Neural cell (in vitro differentiated cells): ENCODE measurements at regions not wholly inside any gene's neighbourhood (a gene's known extent, or its start where the extent isn't known, plus 50 kb on each side); places are given as distances from the start of the nearest gene placed in this dataset.

Experiments
- H2AFZ ChIP-seq: fragments of 200-600, 300-800 bp; sonication (generic), shearing (Covaris generic); 2 replicates; pipeline ENCODE4 v1.6.0; 2014; ENCODE audit warnings: low read depth, mild to moderate bottlenecking, antibody characterized with exemption, low read length, moderate library complexity
- H3F3A ChIP-seq: fragments of 200-600 bp; shearing (Covaris generic); 2 replicates; pipeline ENCODE4 v1.6.1; 2016; ENCODE audit warnings: mild to moderate bottlenecking, moderate library complexity, mixed read lengths, antibody characterized with exemption, low read length; ENCODE audit not compliant: insufficient read depth, poor library complexity, severe bottlenecking
- H3K27ac ChIP-seq: fragments of 200-600, 300-800 bp; sonication (generic), shearing (Covaris generic); 2 replicates; pipeline ENCODE4 v1.5.1; 2014; ENCODE audit warnings: mild to moderate bottlenecking, low read length, moderate library complexity
- H3K27me3 ChIP-seq: fragments of 300-800, 200-600 bp; sonication (generic), shearing (Covaris generic); 2 replicates; pipeline ENCODE4 v1.6.0; 2014; ENCODE audit warnings: mild to moderate bottlenecking, low read depth, low read length, moderate library complexity; ENCODE audit not compliant: insufficient read depth
- H3K36me3 ChIP-seq: fragments of 300-800, 200-600 bp; sonication (generic), shearing (Covaris generic); 2 replicates; pipeline ENCODE4 v1.5.1; 2014; ENCODE audit warnings: mild to moderate bottlenecking, antibody characterized with exemption, low read length, moderate library complexity; ENCODE audit not compliant: insufficient read depth
- H3K4me2 ChIP-seq: fragments of 300-800, 200-600 bp; sonication (generic), shearing (Covaris generic); 2 replicates; pipeline ENCODE4 v1.6.0; 2014; ENCODE audit warnings: mild to moderate bottlenecking, low read length
- H3K4me3 ChIP-seq: fragments of 300-800, 200-600 bp; sonication (generic), shearing (Covaris generic); 2 replicates; pipeline ENCODE4 v1.5.1; 2014; ENCODE audit warnings: mild to moderate bottlenecking, low read length, moderate library complexity
- H3K79me2 ChIP-seq: fragments of 200-600 bp; shearing (Covaris generic); replicated peaks from 2 replicates; pipeline ENCODE4 v1.6.0; 2014; ENCODE audit warnings: mild to moderate bottlenecking, low read length, moderate library complexity; ENCODE audit not compliant: insufficient read depth
- H3K9ac ChIP-seq: fragments of 300-800, 200-600 bp; sonication (generic), shearing (Covaris generic); 2 replicates; pipeline ENCODE4 v1.6.1; 2016; ENCODE audit warnings: mild to moderate bottlenecking, low read length, mixed read lengths
- H3K9me2 ChIP-seq: fragments of 200-600 bp; shearing (Covaris generic); 2 replicates; pipeline ENCODE4 v1.6.1; 2016; ENCODE audit warnings: mild to moderate bottlenecking, low read length, mixed read lengths; ENCODE audit not compliant: insufficient read depth
- H3K9me3 ChIP-seq: fragments of 200-600, 300-800 bp; sonication (generic), shearing (Covaris generic); 2 replicates; pipeline ENCODE4 v1.6.1; 2016; ENCODE audit warnings: mild to moderate bottlenecking, mixed run types, low read length, moderate library complexity, mixed read lengths
- H4K20me1 ChIP-seq: fragments of 200-600 bp; shearing (Covaris generic); 2 replicates; pipeline ENCODE4 v1.6.1; 2016; ENCODE audit warnings: mild to moderate bottlenecking, mixed run types; ENCODE audit not compliant: insufficient read depth
- CTCF ChIP-seq: fragments of 450-650 bp; IDR thresholded peaks from 2 replicates; pipeline ENCODE4 v1.5.1; 2014; ENCODE audit warnings: antibody characterized with exemption, mild to moderate bottlenecking, moderate library complexity; ENCODE audit not compliant: poor library complexity, severe bottlenecking
- EP300 ChIP-seq: fragments of 450-650 bp; conservative IDR thresholded peaks from 2 replicates; pipeline ENCODE4 v1.6.1; 2014; ENCODE audit warnings: antibody characterized with exemption, mild to moderate bottlenecking, moderate library complexity; ENCODE audit not compliant: poor library complexity, severe bottlenecking
- EZH2 ChIP-seq: fragments of 200-600, 300-800 bp; shearing (Covaris generic), sonication (generic); IDR thresholded peaks from 2 replicates; pipeline ENCODE4 v1.6.1; 2014; ENCODE audit warnings: antibody characterized with exemption, low read length, borderline replicate concordance, mild to moderate bottlenecking; ENCODE audit not compliant: insufficient read depth, poor library complexity, severe bottlenecking
- MXI1 ChIP-seq: fragments of 450-650 bp; conservative IDR thresholded peaks from 2 replicates; pipeline ENCODE4 v1.6.1; 2014; ENCODE audit warnings: antibody characterized with exemption, mild to moderate bottlenecking; ENCODE audit not compliant: poor library complexity, severe bottlenecking
- POLR2AphosphoS5 ChIP-seq: IDR thresholded peaks from 2 replicates; pipeline ENCODE4 v1.6.1; 2012
- RAD21 ChIP-seq: fragments of 450-650 bp; conservative IDR thresholded peaks from 2 replicates; pipeline ENCODE4 v1.6.1; 2014; ENCODE audit warnings: antibody characterized with exemption, mild to moderate bottlenecking, moderate library complexity
- REST ChIP-seq: IDR thresholded peaks from 2 replicates; pipeline ENCODE4 v1.6.1; 2012; ENCODE audit warnings: borderline replicate concordance
- SMC3 ChIP-seq: fragments of 450-650 bp; conservative IDR thresholded peaks from 2 replicates; pipeline ENCODE4 v1.6.1; 2014; ENCODE audit warnings: antibody characterized with exemption, mild to moderate bottlenecking, moderate library complexity; ENCODE audit not compliant: poor library complexity
- TAF1 ChIP-seq: IDR thresholded peaks from 2 replicates; pipeline ENCODE4 v1.6.1; 2012; ENCODE audit warnings: low read depth

GRCh38 chr20:7269452-7269851 lies 502.0 kb downstream of the BMP2 start (continued):
- TF ChIP-seq TAF1, result no peak
- TF ChIP-seq EZH2, result no peak

- Histone ChIP-seq H3K9me3 (no peaks in the 10 kb centered on the region), H3K79me2 (no peaks in the 10 kb centered on the region), H3K9me2 (no peaks in the 10 kb centered on the region), H3K9ac (no peak overlapping the region), H3K4me2 (no peak overlapping the region), H4K20me1 (no peaks in the 10 kb centered on the region), H3K36me3 (no peaks in the 10 kb centered on the region), H3K4me3 (no peak overlapping the region), H3F3A (no peaks in the 10 kb centered on the region), H3K27me3 (no peaks in the 10 kb centered on the region), H2AFZ (no peak overlapping the region), H3K27ac (no peak overlapping the region)
- TF ChIP-seq EZH2 (no peak), MXI1 (no peak), RAD21 (peak; percentile 79), POLR2AphosphoS5 (no peak), CTCF (peak; percentile 71), SMC3 (peak; percentile 83), TAF1 (no peak), EP300 (no peak), REST (no peak)
These were observed 505.0 kb downstream of the BMP2 start for GRCh38 chr20:7272512-7272911.

GRCh38 chr20:7274870-7275269 lies 507.4 kb downstream of the BMP2 start:
- Histone ChIP-seq H4K20me1 (no peaks in the 10 kb centered on the region), H3K27me3 (no peaks in the 10 kb centered on the region), H3K27ac (no peak overlapping the region), H3K9ac (no peak overlapping the region), H3F3A (no peaks in the 10 kb centered on the region), H2AFZ (no peak overlapping the region), H3K4me3 (no peak overlapping the region), H3K4me2 (no peak overlapping the region), H3K36me3 (no peaks in the 10 kb centered on the region), H3K9me2 (no peaks in the 10 kb centered on the region), H3K79me2 (no peaks in the 10 kb centered on the region), H3K9me3 (no peaks in the 10 kb centered on the region)
- TF ChIP-seq SMC3, result no peak
